SU-DHL-6 (cell line): ENCODE measurements at regions not wholly inside any gene's neighbourhood (a gene's known extent, or its start where the extent isn't known, plus 50 kb on each side); places are given as distances from the start of the nearest gene placed in this dataset.
"Not testable (repeated sequence)": the region's sequence is repeated elsewhere in the genome, so short reads cannot be mapped to it uniquely, and the experiment has no call there.

Experiments used
- H2AFZ ChIP-seq: fragments of 200-600 bp; sonication (generic); 2 replicates; pipeline ENCODE4 v1.6.1; 2014; ENCODE audit warnings: low read depth, mild to moderate bottlenecking, moderate library complexity, mixed read lengths, antibody characterized with exemption, low read length; ENCODE audit not compliant: severe bottlenecking
- H3F3A ChIP-seq: fragments of 200-600 bp; shearing (Covaris generic); 2 replicates; pipeline ENCODE4 v1.6.0; 2016; ENCODE audit warnings: antibody characterized with exemption, mild to moderate bottlenecking; ENCODE audit not compliant: insufficient read depth
- H3K27ac ChIP-seq: fragments of 200-600 bp; sonication (generic); 2 replicates; pipeline ENCODE4 v1.5.1; 2016; ENCODE audit warnings: low read depth, mild to moderate bottlenecking, low read length, moderate library complexity, mixed read lengths
- H3K27me3 ChIP-seq: fragments of 200-600 bp; sonication (generic), shearing (Covaris generic); 2 replicates; pipeline ENCODE4 v1.6.0; 2014; ENCODE audit warnings: mild to moderate bottlenecking, low read length
- H3K36me3 ChIP-seq: fragments of 200-600 bp; sonication (generic); 2 replicates; pipeline ENCODE4 v1.6.1; 2014; ENCODE audit warnings: mild to moderate bottlenecking, low read length, mixed read lengths
- H3K4me2 ChIP-seq: fragments of 300-600, 200-600 bp; shearing (Covaris generic), sonication (generic); 2 replicates; pipeline ENCODE4 v1.6.0; 2014; ENCODE audit warnings: low read length, low read depth, mild to moderate bottlenecking; ENCODE audit not compliant: poor library complexity, severe bottlenecking
- H3K4me3 ChIP-seq: fragments of 200-600 bp; sonication (generic); 2 replicates; pipeline ENCODE4 v1.5.1; 2014; ENCODE audit warnings: antibody characterized with exemption, low read length, mild to moderate bottlenecking, mixed read lengths; ENCODE audit not compliant: insufficient read depth, poor library complexity, severe bottlenecking
- H3K79me2 ChIP-seq: fragments of 200-600 bp; sonication (generic); 2 replicates; pipeline ENCODE4 v1.6.1; 2014; ENCODE audit warnings: mild to moderate bottlenecking, low read length, moderate library complexity; ENCODE audit not compliant: insufficient read depth
- H3K9ac ChIP-seq: fragments of 200-600 bp; sonication (generic); 2 replicates; pipeline ENCODE4 v1.7.0; 2014; ENCODE audit warnings: mild to moderate bottlenecking, low read length
- H3K9me2 ChIP-seq: fragments of 200-600 bp; sonication (generic); replicated peaks from 2 replicates; pipeline ENCODE4 v1.6.1; 2014; ENCODE audit warnings: low read length; ENCODE audit not compliant: insufficient read depth
- H3K9me3 ChIP-seq: fragments of 200-600 bp; sonication (generic); 2 replicates; pipeline ENCODE4 v1.6.1; 2014; ENCODE audit warnings: low read length, mixed read lengths; ENCODE audit not compliant: insufficient read depth
- H4K20me1 ChIP-seq: fragments of 200-600 bp; sonication (generic); 2 replicates; pipeline ENCODE4 v1.6.1; 2014; ENCODE audit warnings: low read depth, mild to moderate bottlenecking, antibody characterized with exemption, low read length, moderate library complexity, mixed read lengths

DNA sequence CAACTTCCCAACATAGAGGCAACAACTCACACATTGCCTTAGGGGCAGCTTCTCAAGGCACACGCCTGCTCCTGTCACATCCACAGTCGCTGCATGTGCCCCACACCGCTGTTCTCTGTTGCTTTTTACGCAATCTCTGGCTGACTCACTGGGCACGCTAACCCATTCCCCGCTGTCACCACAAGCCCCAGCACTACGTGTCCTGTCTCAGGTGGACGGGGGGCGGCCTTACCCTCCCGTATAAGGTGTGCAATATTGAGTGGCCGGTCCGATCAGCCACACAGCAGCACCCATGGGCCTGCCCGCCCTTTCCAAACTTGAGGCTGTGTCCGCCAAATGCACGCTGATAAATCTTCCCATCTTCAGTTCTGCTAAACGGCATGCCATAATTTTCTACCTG is 75.5 kb upstream of the TNK2 start:
- not testable (repeated sequence) for H3F3A ChIP-seq, H2AFZ ChIP-seq

DNA sequence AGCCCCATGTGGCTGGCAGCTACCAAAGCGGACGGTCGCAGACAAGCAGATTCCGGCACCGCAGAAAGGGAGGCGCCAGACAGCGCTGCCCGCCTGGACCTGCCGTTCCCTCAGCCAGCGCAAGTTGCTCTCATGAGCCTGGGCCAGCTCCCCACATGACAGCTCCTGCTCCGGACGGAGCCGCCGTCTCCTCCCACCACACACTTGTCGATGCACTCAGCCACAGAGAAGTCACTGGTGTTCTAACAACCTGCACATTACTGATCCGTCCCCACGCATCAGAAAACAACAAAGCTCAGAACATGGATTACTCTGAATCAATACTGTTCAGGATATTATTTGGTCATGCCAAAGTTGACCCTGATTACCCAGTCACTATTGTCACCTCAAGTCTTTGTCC is 74.4 kb upstream of the TNK2 start:
- not testable (repeated sequence) for H3K4me3 ChIP-seq, H3K9me2 ChIP-seq, H3F3A ChIP-seq, H3K9ac ChIP-seq, H3K27me3 ChIP-seq, H2AFZ ChIP-seq, H3K36me3 ChIP-seq, H3K9me3 ChIP-seq, H3K4me2 ChIP-seq, H3K27ac ChIP-seq, H4K20me1 ChIP-seq, H3K79me2 ChIP-seq

More for the DNA sequence above, 75.5 kb upstream of the TNK2 start:
- H3K79me2 ChIP-seq, H3K9ac ChIP-seq, H3K27ac ChIP-seq, H4K20me1 ChIP-seq, H3K27me3 ChIP-seq, H3K4me3 ChIP-seq, H3K4me2 ChIP-seq, H3K9me2 ChIP-seq, H3K36me3 ChIP-seq, H3K9me3 ChIP-seq: not testable (repeated sequence)

DNA sequence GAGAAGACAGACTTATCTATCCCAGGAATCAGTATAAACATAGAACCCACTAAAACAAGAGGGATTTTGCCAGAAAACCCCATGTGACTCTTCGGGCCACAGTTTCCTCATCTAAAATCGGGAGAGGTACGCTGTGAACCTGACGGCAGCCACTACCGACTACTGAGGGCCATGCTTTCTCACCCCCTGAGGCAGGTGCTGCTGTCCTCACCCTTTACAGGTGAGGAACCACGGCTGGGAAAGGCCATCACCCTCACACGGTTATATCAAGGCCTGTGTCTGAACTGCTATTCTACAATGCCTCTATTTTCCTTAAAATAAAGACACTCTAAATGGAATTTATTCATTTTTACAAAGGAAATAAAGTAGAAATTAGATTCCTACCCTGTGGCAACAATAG is 73.4 kb upstream of the TNK2 start:
- H3K9ac ChIP-seq, H3K9me2 ChIP-seq, H3F3A ChIP-seq, H3K9me3 ChIP-seq, H3K27me3 ChIP-seq, H3K36me3 ChIP-seq, H2AFZ ChIP-seq, H3K27ac ChIP-seq, H4K20me1 ChIP-seq, H3K4me3 ChIP-seq, H3K79me2 ChIP-seq, H3K4me2 ChIP-seq: not testable (repeated sequence)

DNA sequence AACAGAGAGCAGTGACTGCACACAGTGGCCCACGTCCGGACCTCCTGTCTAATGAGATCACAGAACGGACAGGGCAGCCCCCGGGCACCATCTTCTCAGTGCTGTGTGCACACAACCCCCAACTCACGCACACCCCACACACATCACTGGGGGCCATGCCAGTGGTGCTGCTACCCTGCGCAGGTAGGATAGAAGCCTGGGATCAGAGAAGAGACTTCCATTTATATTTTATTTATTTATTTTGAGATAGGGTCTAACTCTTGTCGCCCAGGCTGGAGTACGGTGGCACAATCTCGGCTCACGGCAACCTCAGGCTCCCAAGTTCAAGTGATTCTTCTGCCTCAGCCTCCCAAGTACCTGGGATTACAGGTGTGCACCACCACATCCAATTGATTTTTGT is 71.5 kb upstream of the TNK2 start:
- not testable (repeated sequence) for H3F3A ChIP-seq, H3K9me2 ChIP-seq, H3K27me3 ChIP-seq, H3K9ac ChIP-seq, H3K79me2 ChIP-seq, H4K20me1 ChIP-seq, H3K4me2 ChIP-seq, H3K9me3 ChIP-seq, H2AFZ ChIP-seq, H3K36me3 ChIP-seq, H3K4me3 ChIP-seq, H3K27ac ChIP-seq

DNA sequence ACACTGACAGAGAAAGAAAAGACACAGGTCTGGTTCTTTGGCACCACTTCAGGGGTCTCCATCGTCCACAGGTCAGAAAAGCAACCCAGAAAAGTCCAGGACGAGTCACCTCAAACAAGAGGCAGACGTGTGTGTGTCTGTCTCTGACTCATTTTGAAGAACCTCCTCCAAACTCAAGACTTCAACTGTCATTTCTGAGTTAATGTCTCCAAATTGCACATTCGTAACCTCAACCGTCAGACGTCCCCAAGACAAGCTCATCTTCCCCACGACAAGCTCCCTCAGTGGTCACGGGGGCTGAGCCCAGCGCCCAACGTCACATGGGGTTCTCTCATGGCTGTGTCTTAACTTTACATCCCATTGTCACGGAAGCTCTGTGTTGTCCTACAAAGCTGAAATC is 70.2 kb upstream of the TNK2 start:
- H4K20me1 ChIP-seq, H3F3A ChIP-seq, H3K4me2 ChIP-seq, H3K9ac ChIP-seq, H3K79me2 ChIP-seq, H2AFZ ChIP-seq, H3K36me3 ChIP-seq, H3K27ac ChIP-seq, H3K27me3 ChIP-seq, H3K9me2 ChIP-seq, H3K4me3 ChIP-seq, H3K9me3 ChIP-seq: not testable (repeated sequence)

DNA sequence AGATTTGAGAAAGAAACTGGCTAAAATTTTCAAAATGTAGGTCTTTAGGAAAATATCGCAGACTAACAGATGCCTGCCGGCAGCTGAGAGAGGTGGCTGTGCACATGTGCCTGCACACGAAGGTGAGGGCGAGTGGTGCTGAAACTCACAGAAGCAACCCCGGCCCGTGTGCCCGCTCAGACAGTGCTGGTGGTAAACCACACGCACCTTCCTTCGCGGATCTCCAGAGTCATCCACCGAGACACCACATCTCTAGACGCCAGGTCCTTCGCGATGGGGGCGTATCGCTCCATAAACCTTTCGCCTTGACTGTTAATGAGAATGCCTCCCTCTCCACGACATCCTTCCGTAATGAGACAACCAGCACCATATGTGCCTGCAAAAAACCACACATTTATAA is 68.5 kb upstream of the TNK2 start:
- not testable (repeated sequence) for H3K36me3 ChIP-seq, H3K9me3 ChIP-seq, H3K79me2 ChIP-seq, H4K20me1 ChIP-seq, H3K27ac ChIP-seq, H3K4me3 ChIP-seq, H3F3A ChIP-seq, H3K4me2 ChIP-seq, H3K9me2 ChIP-seq, H2AFZ ChIP-seq, H3K9ac ChIP-seq, H3K27me3 ChIP-seq

DNA sequence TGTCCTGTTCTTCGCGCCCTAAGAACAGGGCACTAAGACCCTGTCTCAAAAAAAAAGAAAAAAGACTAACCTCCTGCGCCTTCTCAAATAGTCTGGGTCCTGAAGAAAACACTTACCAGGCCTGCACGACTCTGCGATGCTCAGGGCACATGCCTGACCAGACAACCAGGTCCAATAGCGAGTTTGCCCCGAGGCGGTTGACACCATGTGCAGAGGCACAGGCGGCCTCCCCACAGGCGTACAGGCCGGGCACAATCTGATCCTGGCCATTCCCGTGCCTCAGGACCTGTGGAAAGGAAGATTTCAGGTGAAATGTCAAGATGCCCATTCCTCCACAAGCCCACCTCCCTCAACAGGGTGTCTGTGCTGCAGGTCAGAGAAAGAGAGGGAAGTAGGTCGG is 65.9 kb upstream of the TNK2 start:
- H3K4me3 ChIP-seq, H3K36me3 ChIP-seq: not testable (repeated sequence)

DNA sequence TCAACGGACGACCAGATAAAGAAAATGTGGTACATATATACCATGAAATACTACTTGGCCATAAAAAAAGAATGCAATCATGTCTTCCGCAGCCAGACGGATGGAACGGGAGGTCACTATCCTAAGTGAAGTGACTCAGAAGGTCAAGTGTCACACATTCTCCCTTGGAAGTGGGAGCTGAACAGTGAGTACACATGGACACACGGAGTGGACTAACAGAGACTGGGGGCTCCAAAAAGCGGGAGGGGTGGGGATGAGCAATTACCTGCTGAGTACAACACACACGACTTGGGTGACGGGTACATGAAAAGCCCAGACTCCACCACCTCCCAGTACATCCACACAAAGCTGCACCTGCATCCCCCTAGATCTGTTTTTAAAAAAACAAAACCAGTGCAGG is 62.5 kb upstream of the TNK2 start:
- not testable (repeated sequence) for H3K9me2 ChIP-seq, H3K36me3 ChIP-seq, H3K4me2 ChIP-seq

More for the DNA sequence above, 65.9 kb upstream of the TNK2 start:
- H3K27me3 ChIP-seq, H3K9me3 ChIP-seq, H3K79me2 ChIP-seq, H3F3A ChIP-seq, H2AFZ ChIP-seq, H3K9ac ChIP-seq, H4K20me1 ChIP-seq, H3K27ac ChIP-seq, H3K9me2 ChIP-seq, H3K4me2 ChIP-seq: not testable (repeated sequence)

More for the DNA sequence above, 62.5 kb upstream of the TNK2 start:
- H4K20me1 ChIP-seq, H3K27me3 ChIP-seq, H2AFZ ChIP-seq, H3K9ac ChIP-seq, H3F3A ChIP-seq, H3K4me3 ChIP-seq, H3K27ac ChIP-seq, H3K9me3 ChIP-seq, H3K79me2 ChIP-seq: not testable (repeated sequence)
